ENCODE measurements at regions not wholly inside any gene's neighbourhood (a gene's known extent, or its start where the extent isn't known, plus 50 kb on each side); places are given as distances from the start of the nearest gene placed in this dataset.

DNA sequence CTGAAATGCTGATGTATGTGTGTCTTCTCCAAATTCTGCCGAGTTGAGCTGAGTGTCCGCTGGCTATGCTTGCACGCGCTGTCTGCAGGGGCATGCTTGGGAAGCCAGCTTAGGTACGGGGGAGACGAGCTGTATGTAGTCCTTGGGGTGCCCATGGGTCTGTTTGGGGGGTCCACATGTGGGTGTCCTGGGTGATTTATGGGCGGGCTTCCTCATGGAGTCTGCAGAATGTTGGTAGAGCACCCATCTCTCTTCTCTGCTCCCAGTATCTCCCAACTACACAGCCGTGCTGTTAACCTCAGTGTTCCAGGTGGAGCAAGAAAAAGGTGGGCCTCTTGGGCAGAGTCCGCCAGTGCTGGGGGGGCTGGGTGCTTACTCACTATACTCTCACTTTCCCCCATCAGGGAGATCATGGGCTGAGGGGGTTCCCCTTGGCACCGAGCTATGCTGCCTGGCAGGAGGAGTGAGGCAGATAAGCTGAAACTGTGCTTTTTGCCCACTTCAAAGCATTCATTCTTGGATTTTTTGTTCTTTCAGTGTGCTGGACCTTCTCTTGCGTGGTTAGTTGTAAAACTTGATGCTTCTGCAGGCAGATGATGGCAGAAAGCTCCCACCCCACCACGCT is 128.2 kb upstream of the ALKAL2 start:
- Histone ChIP-seq H3F3A (ENCODE audit: low read length, unreplicated experiment) (no peaks in the 10 kb centered on the region), H3K4me3 (ENCODE audit: low read length) (no peak overlapping the region), H3K9me2 (replicated peaks; ENCODE audit: low read length) (no peaks in the 10 kb centered on the region), H3K9me3 (ENCODE audit: low read length) (no peaks in the 10 kb centered on the region), H3K4me1 (ENCODE audit: insufficient read depth, low read length) (no peaks in the 10 kb centered on the region), H4K20me1 (ENCODE audit: low read length) (no peaks in the 10 kb centered on the region), H3K27me3 (ENCODE audit: low read length) (peaks cover 27% of the 10 kb centered on the region; the same call in 1 of the 2 replicates), H2AFZ (ENCODE audit: low read length) (no peak overlapping the region), H3K9ac (ENCODE audit: low read length) (no peak overlapping the region), H3K4me2 (ENCODE audit: low read length) (no peak overlapping the region), H3K36me3 (ENCODE audit: low read depth, low read length) (no peaks in the 10 kb centered on the region), H3K27ac (ENCODE audit: low read length) (no peak overlapping the region), H3K79me2 (ENCODE audit: low read length) (no peaks in the 10 kb centered on the region)
- ATAC-seq (no peak), DNase-seq (no peak)
- no TSS peak for BruUV-seq (replicated peaks)
- ChIA-PET CTCF (no interaction called here), POLR2A (ENCODE audit: unreplicated experiment) (no interaction called here)
- TF ChIP-seq EZH2 (IDR thresholded peaks at IDR 0.05; ENCODE audit: low read length, unreplicated experiment), result no peak
- TF ChIP-seq EZH2phosphoT487 (IDR thresholded peaks at IDR 0.05; ENCODE audit: borderline replicate concordance, low read length), result no peak
- TF ChIP-seq, protein P1, sequence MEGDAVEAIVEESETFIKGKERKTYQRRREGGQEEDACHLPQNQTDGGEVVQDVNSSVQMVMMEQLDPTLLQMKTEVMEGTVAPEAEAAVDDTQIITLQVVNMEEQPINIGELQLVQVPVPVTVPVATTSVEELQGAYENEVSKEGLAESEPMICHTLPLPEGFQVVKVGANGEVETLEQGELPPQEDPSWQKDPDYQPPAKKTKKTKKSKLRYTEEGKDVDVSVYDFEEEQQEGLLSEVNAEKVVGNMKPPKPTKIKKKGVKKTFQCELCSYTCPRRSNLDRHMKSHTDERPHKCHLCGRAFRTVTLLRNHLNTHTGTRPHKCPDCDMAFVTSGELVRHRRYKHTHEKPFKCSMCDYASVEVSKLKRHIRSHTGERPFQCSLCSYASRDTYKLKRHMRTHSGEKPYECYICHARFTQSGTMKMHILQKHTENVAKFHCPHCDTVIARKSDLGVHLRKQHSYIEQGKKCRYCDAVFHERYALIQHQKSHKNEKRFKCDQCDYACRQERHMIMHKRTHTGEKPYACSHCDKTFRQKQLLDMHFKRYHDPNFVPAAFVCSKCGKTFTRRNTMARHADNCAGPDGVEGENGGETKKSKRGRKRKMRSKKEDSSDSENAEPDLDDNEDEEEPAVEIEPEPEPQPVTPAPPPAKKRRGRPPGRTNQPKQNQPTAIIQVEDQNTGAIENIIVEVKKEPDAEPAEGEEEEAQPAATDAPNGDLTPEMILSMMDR (conservative IDR thresholded peaks at IDR 0.05; ENCODE audit: low read depth, low read length), result no peak
- intact Hi-C loops (cut with micrococcal nuclease), result no loop called here

DNA sequence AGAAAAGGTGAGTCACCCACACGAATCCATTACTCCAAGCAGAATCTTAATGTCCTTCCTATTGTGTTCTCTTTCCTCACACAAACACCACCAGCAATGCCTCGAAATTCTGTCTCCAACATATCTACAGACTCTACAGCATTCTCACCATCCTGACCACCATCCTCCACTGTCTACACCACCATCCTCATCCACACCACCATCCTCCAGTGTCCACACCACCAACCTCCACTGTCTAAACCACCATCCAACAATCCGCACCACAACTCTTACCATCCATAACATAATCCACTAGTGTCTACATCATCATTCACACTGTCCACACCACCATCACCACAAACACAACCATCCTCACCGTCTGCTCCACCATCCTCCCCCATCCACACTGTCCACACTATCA is 121.6 kb upstream of the ALKAL2 start:
- Histone ChIP-seq H3K4me3 (ENCODE audit: low read length) (no peak overlapping the region), H3K27me3 (ENCODE audit: low read length) (peaks cover 6% of the 10 kb centered on the region), H3K9me2 (replicated peaks; ENCODE audit: low read length) (no peaks in the 10 kb centered on the region), H3K9ac (ENCODE audit: low read length) (no peak overlapping the region), H3K36me3 (ENCODE audit: low read depth, low read length) (no peaks in the 10 kb centered on the region), H2AFZ (ENCODE audit: low read length) (no peak overlapping the region), H3K9me3 (ENCODE audit: low read length) (no peaks in the 10 kb centered on the region), H4K20me1 (ENCODE audit: low read length) (no peaks in the 10 kb centered on the region), H3K27ac (ENCODE audit: low read length) (no peak overlapping the region), H3K79me2 (ENCODE audit: low read length) (no peaks in the 10 kb centered on the region), H3K4me1 (ENCODE audit: insufficient read depth, low read length) (no peaks in the 10 kb centered on the region), H3K4me2 (ENCODE audit: low read length) (no peak overlapping the region), H3F3A (ENCODE audit: low read length, unreplicated experiment) (no peaks in the 10 kb centered on the region)
- no peak for DNase-seq
- TF ChIP-seq, protein P1 (conservative IDR thresholded peaks at IDR 0.05; ENCODE audit: low read depth, low read length), result no peak
- TF ChIP-seq EZH2phosphoT487 (IDR thresholded peaks at IDR 0.05; ENCODE audit: borderline replicate concordance, low read length) (no peak), EZH2 (IDR thresholded peaks at IDR 0.05; ENCODE audit: low read length, unreplicated experiment) (no peak)
- ChIA-PET CTCF (no interaction called here), POLR2A (ENCODE audit: unreplicated experiment) (no interaction called here)
- no peak for ATAC-seq
- BruUV-seq (replicated peaks), result no TSS peak
- intact Hi-C loops (cut with micrococcal nuclease), result no loop called here

DNA sequence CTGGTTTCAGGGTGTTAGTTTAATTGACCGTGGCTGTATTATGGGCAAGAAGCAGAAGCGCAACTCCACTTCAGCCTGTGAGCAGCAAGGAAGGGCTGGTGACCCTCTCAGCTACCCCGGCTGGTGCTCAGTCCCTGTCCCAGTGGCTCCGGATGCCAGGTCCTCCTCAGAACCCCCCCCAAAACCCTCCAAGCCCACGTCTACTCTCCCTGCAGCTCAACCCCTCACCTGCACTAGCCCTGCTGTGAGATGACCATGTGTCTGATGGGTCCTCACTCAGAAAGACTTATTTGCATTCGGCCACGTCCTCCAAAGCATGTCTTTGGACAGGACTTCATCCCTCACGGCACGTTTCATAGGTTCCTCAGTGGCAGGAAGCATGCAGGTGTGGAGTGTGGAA is 119.7 kb upstream of the ALKAL2 start:
- POLR2A ChIA-PET (ENCODE audit: unreplicated experiment), result no interaction called here
- CTCF ChIA-PET, result no interaction called here
- no peaks in the 10 kb centered on the region for H3K36me3 ChIP-seq (ENCODE audit: low read depth, low read length)
- intact Hi-C loops (cut with micrococcal nuclease), result no loop called here
- DNase-seq, result no peak
- H3K79me2 ChIP-seq (ENCODE audit: low read length), result no peaks in the 10 kb centered on the region
- H3F3A ChIP-seq (ENCODE audit: low read length, unreplicated experiment), result no peaks in the 10 kb centered on the region
- no peaks in the 10 kb centered on the region for H4K20me1 ChIP-seq (ENCODE audit: low read length)
- H3K4me1 ChIP-seq (ENCODE audit: insufficient read depth, low read length), result no peaks in the 10 kb centered on the region
- H3K4me3 ChIP-seq (ENCODE audit: low read length), result no peak overlapping the region
- no peak overlapping the region for H3K27ac ChIP-seq (ENCODE audit: low read length)
- BruUV-seq (replicated peaks), result no TSS peak
- H3K4me2 ChIP-seq (ENCODE audit: low read length), result no peak overlapping the region
- H3K27me3 ChIP-seq (ENCODE audit: low read length), result peaks cover 6% of the 10 kb centered on the region
- H3K9me2 ChIP-seq (replicated peaks; ENCODE audit: low read length), result no peaks in the 10 kb centered on the region
- H3K9me3 ChIP-seq (ENCODE audit: low read length), result no peaks in the 10 kb centered on the region
- no peak overlapping the region for H2AFZ ChIP-seq (ENCODE audit: low read length)
- no peak overlapping the region for H3K9ac ChIP-seq (ENCODE audit: low read length)
- ATAC-seq, result no peak
- no peak for TF ChIP-seq EZH2 (IDR thresholded peaks at IDR 0.05; ENCODE audit: low read length, unreplicated experiment)
- TF ChIP-seq, protein P1 (conservative IDR thresholded peaks at IDR 0.05; ENCODE audit: low read depth, low read length), result no peak
- no peak for TF ChIP-seq EZH2phosphoT487 (IDR thresholded peaks at IDR 0.05; ENCODE audit: borderline replicate concordance, low read length)

All from PC-3 (cell line).